ENCODE measurements at regions not wholly inside any gene's neighbourhood (a gene's known extent, or its start where the extent isn't known, plus 50 kb on each side); places are given as distances from the start of the nearest gene placed in this dataset.

GRCh38 chr2:120681181-120681580 is 54.5 kb upstream of the GLI2 start:
- Histone ChIP-seq H3K36me3 (ENCODE audit: insufficient read depth, low read length) (no peaks in the 10 kb centered on the region), H2AFZ (ENCODE audit: low read length) (no peak overlapping the region), H3K79me2 (ENCODE audit: insufficient read depth, low read length) (no peaks in the 10 kb centered on the region), H3K9ac (ENCODE audit: low read length) (no peak overlapping the region), H3K4me1 (ENCODE audit: insufficient read depth, low read length, severe bottlenecking) (no peaks in the 10 kb centered on the region), H3K9me3 (ENCODE audit: low read length) (no peaks in the 10 kb centered on the region), H3K9me2 (ENCODE audit: low read depth, low read length) (no peaks in the 10 kb centered on the region), H3K4me2 (ENCODE audit: low read length) (no peak overlapping the region), H4K20me1 (ENCODE audit: insufficient read depth, low read length) (no peaks in the 10 kb centered on the region), H3F3A (ENCODE audit: insufficient read depth, low read length) (no peaks in the 10 kb centered on the region), H3K27ac (ENCODE audit: low read depth, low read length, poor library complexity, severe bottlenecking) (no peak overlapping the region), H3K4me3 (ENCODE audit: low read depth, low read length, poor library complexity, severe bottlenecking) (no peak overlapping the region), H3K27me3 (ENCODE audit: insufficient read depth, low read length) (0 out of 2 replicates have a peak, but pooled peaks cover 3% of the 10 kb centered on the region)
- TF ChIP-seq CTCF (IDR thresholded peaks at IDR 0.05; ENCODE audit: low read length): no peak
- no peak for TF ChIP-seq EZH2 (IDR thresholded peaks at IDR 0.05; ENCODE audit: borderline replicate concordance, low read length)

GRCh38 chr2:120681696-120682288 is 53.9 kb upstream of the GLI2 start:
- no peaks in the 10 kb centered on the region for H3K4me1 ChIP-seq (ENCODE audit: insufficient read depth, low read length, severe bottlenecking)
- H3K79me2 ChIP-seq (ENCODE audit: insufficient read depth, low read length): no peaks in the 10 kb centered on the region
- no peak overlapping the region for H3K9ac ChIP-seq (ENCODE audit: low read length)
- no peaks in the 10 kb centered on the region for H3F3A ChIP-seq (ENCODE audit: insufficient read depth, low read length)
- H3K27me3 ChIP-seq (ENCODE audit: insufficient read depth, low read length): 0 out of 2 replicates have a peak, but pooled peaks cover 3% of the 10 kb centered on the region
- no peaks in the 10 kb centered on the region for H4K20me1 ChIP-seq (ENCODE audit: insufficient read depth, low read length)
- H3K9me2 ChIP-seq (ENCODE audit: low read depth, low read length): no peaks in the 10 kb centered on the region
- no peaks in the 10 kb centered on the region for H3K36me3 ChIP-seq (ENCODE audit: insufficient read depth, low read length)
- no peak for TF ChIP-seq EZH2 (IDR thresholded peaks at IDR 0.05; ENCODE audit: borderline replicate concordance, low read length)
- TF ChIP-seq CTCF (IDR thresholded peaks at IDR 0.05; ENCODE audit: low read length): no peak
- no peak overlapping the region for H3K4me2 ChIP-seq (ENCODE audit: low read length)
- no peaks in the 10 kb centered on the region for H3K9me3 ChIP-seq (ENCODE audit: low read length)
- no peak overlapping the region for H3K27ac ChIP-seq (ENCODE audit: low read depth, low read length, poor library complexity, severe bottlenecking)
- no peak overlapping the region for H2AFZ ChIP-seq (ENCODE audit: low read length)
- H3K4me3 ChIP-seq (ENCODE audit: low read depth, low read length, poor library complexity, severe bottlenecking): no peak overlapping the region

- Histone ChIP-seq H3K9ac (ENCODE audit: low read length) (no peak overlapping the region), H3K9me3 (ENCODE audit: low read length) (no peaks in the 10 kb centered on the region), H3K27ac (ENCODE audit: low read depth, low read length, poor library complexity, severe bottlenecking) (no peak overlapping the region), H2AFZ (ENCODE audit: low read length) (no peak overlapping the region), H4K20me1 (ENCODE audit: insufficient read depth, low read length) (no peaks in the 10 kb centered on the region), H3K4me2 (ENCODE audit: low read length) (no peak overlapping the region), H3K4me3 (ENCODE audit: low read depth, low read length, poor library complexity, severe bottlenecking) (no peak overlapping the region), H3F3A (ENCODE audit: insufficient read depth, low read length) (no peaks in the 10 kb centered on the region), H3K27me3 (ENCODE audit: insufficient read depth, low read length) (0 out of 2 replicates have a peak, but pooled peaks cover 3% of the 10 kb centered on the region), H3K4me1 (ENCODE audit: insufficient read depth, low read length, severe bottlenecking) (no peaks in the 10 kb centered on the region), H3K36me3 (ENCODE audit: insufficient read depth, low read length) (no peaks in the 10 kb centered on the region), H3K79me2 (ENCODE audit: insufficient read depth, low read length) (no peaks in the 10 kb centered on the region), H3K9me2 (ENCODE audit: low read depth, low read length) (no peaks in the 10 kb centered on the region)
- TF ChIP-seq CTCF (IDR thresholded peaks at IDR 0.05; ENCODE audit: low read length) (no peak), EZH2 (IDR thresholded peaks at IDR 0.05; ENCODE audit: borderline replicate concordance, low read length) (no peak)
Measured at GRCh38 chr2:120682654-120683053, 53.0 kb upstream of the GLI2 start.

Measured in OCI-LY1 (cell line).